Spinal cord (tissue), 9 donors: ENCODE measurements at regions not wholly inside any gene's neighbourhood (a gene's known extent, or its start where the extent isn't known, plus 50 kb on each side); places are given as distances from the start of the nearest gene placed in this dataset.

ENCODE experiments used
- DNase-seq, 6 donors: peaks; one replicate each; pipeline versions ENCODE4 v3.0.0 to v3.0.0-alpha.2; 2013 to 2015; ENCODE audit warnings: low spot score in 6 of 6, low read depth in 4 of 6
- H3K27ac ChIP-seq: one replicate; pipeline ENCODE4 v1.5.1; 2013; ENCODE audit warnings: low read depth, low read length, control low read depth
- H3K27me3 ChIP-seq: one replicate; pipeline ENCODE4 v1.6.1; 2013; ENCODE audit warnings: low read length; ENCODE audit not compliant: control insufficient read depth, insufficient read depth
- H3K36me3 ChIP-seq: one replicate; pipeline ENCODE4 v1.6.1; 2013; ENCODE audit warnings: low read length; ENCODE audit not compliant: control insufficient read depth, insufficient read depth
- H3K4me1 ChIP-seq: one replicate; pipeline ENCODE4 v1.6.1; 2013; ENCODE audit warnings: low read length; ENCODE audit not compliant: control insufficient read depth, insufficient read depth
- H3K4me3 ChIP-seq: one replicate; pipeline ENCODE4 v1.5.1; 2013; ENCODE audit warnings: low read depth, low read length, control low read depth
- H3K9me3 ChIP-seq: one replicate; pipeline ENCODE4 v1.6.1; 2013; ENCODE audit warnings: low read length; ENCODE audit not compliant: control insufficient read depth, insufficient read depth
- WGBS: methylation state at CpG from one replicate; pipeline ENCODE4 v1.1.5; 2013; ENCODE audit warnings: missing lambda C conversion rate; ENCODE audit not compliant: insufficient coverage; 5-methylcytosine and 5-hydroxymethylcytosine counted together
- donor health status: healthy.

DNA sequence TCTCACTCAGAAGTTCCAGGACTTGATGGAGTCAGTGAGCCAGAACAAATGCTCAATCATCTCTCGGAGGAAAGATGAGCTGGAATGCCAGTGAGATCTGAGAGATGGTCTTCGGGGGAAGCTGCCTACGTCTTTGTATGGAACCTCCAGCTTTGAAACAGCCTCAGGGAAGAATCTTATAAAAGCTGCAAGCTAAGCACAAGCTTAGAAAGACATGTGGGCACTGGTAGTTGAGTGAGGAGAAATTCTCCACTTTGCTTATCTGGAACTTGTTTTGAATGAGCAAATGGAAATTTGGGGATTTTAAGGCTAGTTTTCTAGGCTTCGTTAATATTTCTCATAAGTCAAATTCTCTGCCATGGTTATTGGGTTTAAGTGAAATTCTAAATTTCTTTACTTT lies 594.4 kb downstream of the QKI start:
- Histone ChIP-seq H3K36me3 (no peaks in the 10 kb centered on the region), H3K4me3 (no peak overlapping the region), H3K27ac (no peak overlapping the region), H3K4me1 (peaks cover 4% of the 10 kb centered on the region), H3K27me3 (no peaks in the 10 kb centered on the region), H3K9me3 (no peaks in the 10 kb centered on the region)
- WGBS = 68% methylated on average over 3 of the region's 4 CpGs
- no peak for DNase-seq

DNA sequence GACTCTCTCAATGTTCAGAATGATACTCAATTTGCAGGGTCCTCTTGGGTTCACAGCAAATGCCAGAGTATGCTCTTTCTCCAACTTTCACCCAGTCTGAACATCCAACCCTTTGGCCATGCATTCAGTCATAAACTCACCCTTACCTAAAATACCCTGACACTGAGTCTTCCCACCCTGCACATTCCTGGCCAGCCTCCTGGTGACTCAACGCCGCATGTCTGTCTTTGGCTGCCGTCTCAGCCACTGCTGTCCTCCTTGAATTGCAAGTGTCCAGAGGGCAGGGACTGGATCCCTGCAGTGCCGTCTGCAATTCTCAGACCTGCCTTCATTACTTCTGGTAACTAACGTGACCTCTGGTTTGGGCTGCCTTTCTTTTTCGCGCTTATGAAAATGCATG lies 593.4 kb downstream of the QKI start:
- DNase-seq = no peak
- Histone ChIP-seq H3K36me3 (no peaks in the 10 kb centered on the region), H3K9me3 (no peaks in the 10 kb centered on the region), H3K4me1 (peaks cover 4% of the 10 kb centered on the region), H3K27ac (no peak overlapping the region), H3K27me3 (no peaks in the 10 kb centered on the region), H3K4me3 (no peak overlapping the region)
- WGBS = 78% methylated on average over 7 of the region's 7 CpGs

DNA sequence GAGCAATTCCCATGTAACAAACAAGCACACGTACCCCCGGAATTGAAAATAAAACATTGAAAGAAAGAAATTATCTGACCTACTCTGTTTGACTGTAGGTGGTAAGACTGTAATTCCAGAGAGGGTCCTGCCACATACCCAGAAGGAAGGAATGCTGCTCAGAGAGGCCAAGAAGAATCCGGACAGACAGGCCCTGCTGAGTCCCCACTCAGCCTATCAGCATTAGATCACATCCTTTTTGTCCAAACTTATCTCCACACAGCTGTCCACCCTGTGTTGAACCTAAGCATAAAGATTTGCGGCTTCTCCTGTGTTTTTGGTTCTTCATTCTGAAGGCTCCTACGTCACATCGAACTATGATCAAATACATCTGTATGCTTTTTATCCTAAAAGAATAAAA lies 591.9 kb downstream of the QKI start:
- DNase-seq = no peak
- no peaks in the 10 kb centered on the region for H3K27me3 ChIP-seq
- H3K4me3 ChIP-seq = no peak overlapping the region
- no peak overlapping the region for H3K27ac ChIP-seq
- WGBS = 86% methylated on average over 1 of the region's 6 CpGs
- H3K36me3 ChIP-seq = no peaks in the 10 kb centered on the region
- no peaks in the 10 kb centered on the region for H3K9me3 ChIP-seq
- peaks cover 4% of the 10 kb centered on the region for H3K4me1 ChIP-seq

DNA sequence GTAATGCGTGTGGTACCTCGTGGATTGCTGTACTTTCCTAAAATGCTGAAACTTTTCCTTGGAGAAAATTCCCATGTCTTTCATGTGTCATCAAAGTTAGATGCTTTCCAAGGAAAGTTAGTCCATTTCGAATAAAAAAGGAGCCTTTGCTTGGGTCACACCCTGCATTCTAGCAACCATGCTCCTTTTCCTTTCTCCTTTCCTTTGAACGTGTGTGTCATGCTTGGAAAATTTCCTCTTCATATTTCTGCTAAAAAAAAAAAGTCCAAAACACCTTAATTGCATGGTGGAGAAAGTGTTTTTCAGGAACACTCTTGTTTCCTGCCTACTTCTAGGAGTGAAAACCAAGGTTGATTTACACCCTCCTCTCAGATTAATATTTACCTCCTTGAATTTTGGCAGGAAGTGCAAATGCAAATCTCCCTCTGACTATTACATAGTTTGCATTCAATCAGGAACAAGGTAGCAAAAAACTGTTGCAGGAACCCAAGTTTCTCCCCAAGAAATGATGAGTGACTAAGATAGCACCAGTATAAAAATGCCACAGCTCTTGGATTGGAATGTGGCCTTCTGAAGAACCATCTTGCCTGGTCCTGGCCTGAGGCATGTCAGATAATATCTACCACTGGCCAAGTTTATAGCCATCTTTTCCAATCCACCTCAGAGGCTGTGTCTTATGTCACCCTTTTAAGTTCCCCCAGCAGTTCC lies 590.6 kb downstream of the QKI start:
- WGBS = 100% methylated on average over 2 of the region's 4 CpGs
- no peak overlapping the region for H3K4me3 ChIP-seq

DNA sequence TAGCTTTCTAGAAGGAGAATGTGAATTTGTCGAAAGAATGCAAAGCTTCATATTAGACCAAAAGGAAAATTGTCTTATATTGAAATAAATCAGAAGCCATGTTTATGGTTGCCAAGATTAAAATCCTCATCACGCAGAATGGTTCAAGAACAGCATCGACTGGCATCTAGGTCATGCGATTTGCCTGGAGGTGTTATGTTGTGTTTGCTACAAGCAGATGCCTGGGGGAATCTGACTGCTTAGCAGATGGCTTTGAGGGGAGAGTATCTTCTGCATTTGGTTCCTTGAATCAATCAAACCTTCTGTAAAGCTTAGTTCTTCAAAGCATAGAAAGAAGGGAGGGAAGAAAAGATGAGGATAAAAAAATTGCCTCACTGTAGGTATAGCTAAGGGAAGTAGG lies 585.8 kb downstream of the QKI start:
- Histone ChIP-seq H3K27me3 (no peaks in the 10 kb centered on the region), H3K9me3 (no peaks in the 10 kb centered on the region), H3K4me1 (no peaks in the 10 kb centered on the region), H3K4me3 (no peak overlapping the region), H3K36me3 (no peaks in the 10 kb centered on the region), H3K27ac (no peak overlapping the region)
- DNase-seq = no peak
- 93% methylated on average over 3 of the region's 4 CpGs for WGBS

More for the DNA sequence above, 590.6 kb downstream of the QKI start:
- Histone ChIP-seq H3K4me1 (peaks cover 4% of the 10 kb centered on the region), H3K9me3 (no peaks in the 10 kb centered on the region), H3K27me3 (no peaks in the 10 kb centered on the region), H3K36me3 (no peaks in the 10 kb centered on the region), H3K27ac (no peak overlapping the region)
- DNase-seq = no peak

DNA sequence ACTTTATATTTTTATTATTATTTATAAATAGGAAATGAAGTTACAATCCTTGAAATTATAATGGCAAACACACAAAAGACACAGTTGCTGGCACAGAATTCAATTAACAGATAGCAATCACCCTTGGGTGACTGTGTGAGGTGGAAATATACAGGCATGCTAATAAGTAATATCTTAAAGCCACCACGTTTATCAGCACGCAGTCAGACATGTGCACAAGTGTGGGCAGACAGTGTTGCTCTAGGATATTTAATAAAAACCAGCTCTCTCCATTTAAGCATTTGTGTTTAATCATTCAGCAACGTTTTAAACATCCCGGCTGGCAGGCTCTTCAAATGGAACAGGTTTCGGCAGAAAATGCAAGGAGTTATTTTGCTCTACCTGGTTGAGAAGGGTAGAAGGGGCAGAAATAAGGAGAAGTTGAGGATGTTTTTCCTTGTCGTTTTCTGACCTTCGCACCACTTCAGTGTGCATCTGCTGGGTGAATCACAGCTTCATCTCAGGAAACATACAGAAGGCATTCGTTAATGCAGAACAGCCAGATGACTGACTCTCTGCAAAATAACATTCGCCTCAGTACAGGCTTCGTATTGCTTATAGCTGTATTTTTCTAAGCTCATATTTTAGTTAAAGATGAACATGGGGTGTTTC lies 585.1 kb downstream of the QKI start:
- WGBS = 61% methylated on average over 2 of the region's 10 CpGs
- Histone ChIP-seq H3K4me1 (no peaks in the 10 kb centered on the region), H3K9me3 (no peaks in the 10 kb centered on the region), H3K27ac (no peak overlapping the region), H3K4me3 (no peak overlapping the region), H3K27me3 (no peaks in the 10 kb centered on the region), H3K36me3 (no peaks in the 10 kb centered on the region)
- peak in 2 of 6 donors; percentile 31 to 45 for DNase-seq

DNA sequence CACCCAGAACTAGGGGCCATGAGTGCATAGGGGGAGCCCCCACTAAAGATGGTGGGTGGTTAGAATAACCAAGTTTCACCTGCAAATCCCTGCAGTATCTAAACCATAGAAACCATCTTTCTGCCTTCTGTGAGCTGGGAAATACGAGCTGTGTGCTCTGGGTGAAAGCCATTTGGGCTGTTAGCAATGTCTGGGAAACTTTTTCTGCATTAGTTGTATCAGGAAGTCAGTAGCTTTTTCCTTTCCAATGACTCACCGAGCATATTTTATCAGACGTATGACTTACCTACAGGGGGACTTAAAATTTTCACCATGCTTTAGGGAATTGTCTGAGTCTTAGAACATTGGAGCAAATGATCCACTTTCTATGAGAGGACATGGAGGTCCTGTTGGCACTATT lies 584.0 kb downstream of the QKI start:
- no peak overlapping the region for H3K27ac ChIP-seq
- DNase-seq = no peak
- no peak overlapping the region for H3K4me3 ChIP-seq
- H3K36me3 ChIP-seq = no peaks in the 10 kb centered on the region
- H3K4me1 ChIP-seq = no peaks in the 10 kb centered on the region
- WGBS = no CpG with 5 or more reads among the region's 3 CpGs
- H3K27me3 ChIP-seq = no peaks in the 10 kb centered on the region
- no peaks in the 10 kb centered on the region for H3K9me3 ChIP-seq

DNA sequence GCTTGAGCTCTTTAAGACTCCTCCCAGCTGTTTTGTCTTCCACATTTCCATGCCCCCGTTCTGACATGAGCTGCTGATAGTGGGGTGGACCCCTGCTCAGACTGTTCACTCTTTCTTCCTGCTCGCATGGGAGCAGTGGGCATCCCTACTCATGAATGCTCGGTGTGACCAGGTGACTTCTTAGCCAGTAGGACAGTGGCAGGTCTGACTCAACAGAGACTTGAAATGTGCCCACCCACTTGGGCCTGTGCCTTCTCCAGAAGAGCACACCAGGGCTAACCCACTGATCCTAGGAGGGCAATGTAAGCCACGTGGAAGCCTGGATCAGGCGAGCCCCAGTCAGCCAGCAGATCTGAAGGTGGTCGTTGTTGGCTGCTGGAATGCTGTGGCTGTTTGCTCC lies 582.0 kb downstream of the QKI start:
- no peaks in the 10 kb centered on the region for H3K27me3 ChIP-seq
- H3K9me3 ChIP-seq = no peaks in the 10 kb centered on the region
- 94% methylated on average over 6 of the region's 6 CpGs for WGBS
- H3K36me3 ChIP-seq = no peaks in the 10 kb centered on the region
- no peak for DNase-seq
- H3K4me1 ChIP-seq = no peaks in the 10 kb centered on the region
- no peak overlapping the region for H3K4me3 ChIP-seq
- no peak overlapping the region for H3K27ac ChIP-seq

DNA sequence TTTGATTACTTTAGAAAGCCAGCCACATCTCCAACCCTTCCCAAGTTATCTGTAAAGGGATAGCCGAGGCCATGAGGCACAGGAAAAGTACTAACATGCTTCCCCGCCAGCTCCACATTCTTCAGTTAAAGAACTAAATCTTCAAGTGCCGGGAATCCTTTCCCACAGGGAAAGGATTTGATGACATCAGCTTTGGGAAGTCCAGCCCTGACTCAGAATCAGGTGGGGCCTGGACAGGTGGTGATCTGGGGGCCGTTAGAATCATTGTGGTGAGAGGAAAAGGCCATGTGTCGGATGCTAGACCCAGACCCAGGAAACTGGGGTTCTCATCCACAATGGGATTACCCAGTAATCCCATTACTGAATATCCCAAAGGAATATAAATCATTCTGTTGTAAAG lies 580.0 kb downstream of the QKI start:
- no peak overlapping the region for H3K27ac ChIP-seq
- H3K4me1 ChIP-seq = no peaks in the 10 kb centered on the region
- no peaks in the 10 kb centered on the region for H3K36me3 ChIP-seq
- WGBS = no CpG with 5 or more reads among the region's 5 CpGs
- no peak overlapping the region for H3K4me3 ChIP-seq
- no peaks in the 10 kb centered on the region for H3K27me3 ChIP-seq
- H3K9me3 ChIP-seq = no peaks in the 10 kb centered on the region
- no peak for DNase-seq

DNA sequence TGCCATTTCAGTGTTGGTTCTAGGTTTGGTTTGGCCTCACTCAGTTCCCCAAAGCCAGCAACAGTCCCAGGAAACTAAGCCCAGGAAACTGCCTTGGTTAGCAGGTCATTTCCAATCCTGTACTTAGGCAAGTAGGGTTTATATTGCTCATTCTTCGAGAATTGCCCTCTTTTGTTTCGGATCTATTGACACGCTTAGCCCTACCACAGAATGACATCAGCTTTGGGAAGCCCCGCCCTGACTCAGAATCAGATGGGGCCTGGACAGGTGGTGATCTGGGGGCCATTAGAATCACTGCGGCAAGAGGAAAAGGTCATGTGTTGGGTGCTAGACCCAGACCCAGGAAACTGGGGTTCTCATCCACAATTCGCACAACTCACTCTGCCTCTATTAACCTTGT lies 578.2 kb downstream of the QKI start:
- no peak overlapping the region for H3K27ac ChIP-seq
- H3K27me3 ChIP-seq = no peaks in the 10 kb centered on the region
- no peak overlapping the region for H3K4me3 ChIP-seq
- DNase-seq = no peak
- H3K36me3 ChIP-seq = no peaks in the 10 kb centered on the region
- no peaks in the 10 kb centered on the region for H3K9me3 ChIP-seq
- H3K4me1 ChIP-seq = no peaks in the 10 kb centered on the region
- WGBS = no CpG with 5 or more reads among the region's 6 CpGs
